Pancreas (tissue), 10 donors: ENCODE measurements at regions not wholly inside any gene's neighbourhood (a gene's known extent, or its start where the extent isn't known, plus 50 kb on each side); places are given as distances from the start of the nearest gene placed in this dataset.

Source experiments
- ATAC-seq, 4 donors: fragments of 200-7000 bp; cut with Tn5 transposase; one replicate each; pipeline versions ENCODE4 v1.8.0 to v1.9.1; 2020; ENCODE audit warnings: mild to moderate bottlenecking in 4 of 4, moderate library complexity in 4 of 4
- DNase-seq, 6 donors: peaks; one replicate each; pipeline ENCODE4 v3.0.0-alpha.2; 2020
- FAIRE-seq: peaks from 2 replicates; lab custom pipeline; 2012; peaks lifted over from hg19 to GRCh38; lab: Jason Lieb, UNC
- H3K27ac ChIP-seq, 4 donors: fragments of 200-600 bp; sonication (generic); 1 replicate in 3 of 4; 2 replicates in 1 of 4; pipeline versions ENCODE4 v1.5.0 to v1.8.0; 2020
- H3K27me3 ChIP-seq, 4 donors: fragments of 200-600 bp; one replicate each; pipeline ENCODE4 v1.8.0; 2021
- H3K36me3 ChIP-seq, 3 donors: fragments of 200-600 bp; sonication (generic) in 1 of 3; one replicate each; pipeline versions ENCODE4 v1.5.0 to v1.8.0; 2020 to 2021
- H3K4me1 ChIP-seq, 3 donors: fragments of 200-600 bp; one replicate each; pipeline ENCODE4 v1.8.0; 2021
- H3K4me3 ChIP-seq, 4 donors: fragments of 200-600 bp; sonication (generic) in 2 of 4; one replicate each; pipeline versions ENCODE4 v1.5.0 to v1.8.0; 2020 to 2021
- H3K9me3 ChIP-seq, 4 donors: fragments of 200-600 bp; one replicate each; pipeline ENCODE4 v1.8.0; 2021
- CTCF ChIP-seq, 4 donors: fragments of 200-600 bp; sonication (generic) in 3 of 4; IDR thresholded peaks; one replicate each; pipeline versions ENCODE4 v1.5.0 to v1.8.0; 2021; ENCODE audit warnings: antibody characterized with exemption in 4 of 4
- WGBS, 2 donors: extraction: QIAGEN DNeasy Blood & Tissue Kit; methylation state at CpG; one replicate each; pipeline ENCODE4 v1.1.7; 2013; 5-methylcytosine and 5-hydroxymethylcytosine counted together
- intact Hi-C, 3 donors: fragments of 100-400 bp; cut with DNase I; formaldehyde crosslinking; loops; one replicate each; pipeline versions ENCODE4 v1.11.1 to v1.14.2; 2022
- donor health status: healthy with polysubstance abuse.
- donor health status: DM: no; HTN: no; CAD: no; lungs with moderate emphysema.
- donor health status: DM: no; HTN: no; CAD: no.
- donor health status: control.
- donor health status: control.
- donor health status: Bipolar disorder and iron deficiency.
- donor health status: DM: yes; HTN: yes; CAD: no.
- donor health status: DM: no; HTN: no; CAD: no.
- donor health status: DM: no; HTN: no; CAD: no.
- donor health status: DM: yes; HTN: yes; CAD: no.

GRCh38 chr6:153537422-153537821, 406.3 kb upstream of the RGS17 start:
- intact Hi-C loops: no loop called here
- DNase-seq (no peak), ATAC-seq (no peak), FAIRE-seq (no peak)
- TF ChIP-seq CTCF (IDR thresholded peaks at IDR 0.05): no peak
- no peaks in the 10 kb centered on the region for H3K36me3 ChIP-seq
- H3K4me1 ChIP-seq: no peaks in the 10 kb centered on the region
- H3K9me3 ChIP-seq: no peaks in the 10 kb centered on the region
- no peaks in the 10 kb centered on the region for H3K27me3 ChIP-seq
- no peak overlapping the region for H3K27ac ChIP-seq
- WGBS, 2 donors: 62 to 66% methylated on average over 1 of the region's 1 CpG
- no peak overlapping the region for H3K4me3 ChIP-seq

GRCh38 chr6:153526479-153526878, 395.4 kb upstream of the RGS17 start:
- Histone ChIP-seq H3K36me3 (no peaks in the 10 kb centered on the region), H3K9me3 (no peaks in the 10 kb centered on the region), H3K27me3 (no peaks in the 10 kb centered on the region), H3K4me3 (no peak overlapping the region), H3K27ac (no peak overlapping the region), H3K4me1 (no peaks in the 10 kb centered on the region)
- ATAC-seq: no peak
- WGBS, 2 donors: 58 to 68% methylated on average over 3 of the region's 3 CpGs
- TF ChIP-seq CTCF (IDR thresholded peaks at IDR 0.05): no peak
- no peak for DNase-seq
- FAIRE-seq: no peak
- intact Hi-C loops: no loop called here

GRCh38 chr6:153525998-153526397, 394.9 kb upstream of the RGS17 start:
- no peak for DNase-seq
- intact Hi-C loops: no loop called here
- Histone ChIP-seq H3K36me3 (no peaks in the 10 kb centered on the region), H3K4me1 (no peaks in the 10 kb centered on the region), H3K4me3 (no peak overlapping the region), H3K9me3 (no peaks in the 10 kb centered on the region), H3K27me3 (no peaks in the 10 kb centered on the region), H3K27ac (no peak overlapping the region)
- FAIRE-seq: no peak
- TF ChIP-seq CTCF (IDR thresholded peaks at IDR 0.05): no peak
- no peak for ATAC-seq
- WGBS, 2 donors: 45 to 62% methylated on average over 1 of the region's 1 CpG

GRCh38 chr6:153523390-153523789, 392.3 kb upstream of the RGS17 start:
- no peak for TF ChIP-seq CTCF (IDR thresholded peaks at IDR 0.05)
- no peaks in the 10 kb centered on the region for H3K9me3 ChIP-seq
- H3K27ac ChIP-seq: no peak overlapping the region
- FAIRE-seq: no peak
- ATAC-seq: no peak
- H3K4me1 ChIP-seq: no peaks in the 10 kb centered on the region
- H3K36me3 ChIP-seq: no peaks in the 10 kb centered on the region
- DNase-seq: no peak
- H3K27me3 ChIP-seq: no peaks in the 10 kb centered on the region
- no peak overlapping the region for H3K4me3 ChIP-seq
- intact Hi-C loops: no loop called here

- TF ChIP-seq CTCF (IDR thresholded peaks at IDR 0.05): peak; percentile 29 to 67 (median 55)
- no peaks in the 10 kb centered on the region for H3K27me3 ChIP-seq
- DNase-seq (no peak), FAIRE-seq (no peak), ATAC-seq (peak in 3 of 4 donors; percentile 66 to 79 (median 77))
- intact Hi-C loops: no loop called here
- H3K27ac ChIP-seq: no peak overlapping the region
- no peaks in the 10 kb centered on the region for H3K9me3 ChIP-seq
- H3K4me3 ChIP-seq: no peak overlapping the region
- 35 to 41% methylated on average over 2 of the region's 2 CpGs for WGBS, 2 donors
- no peaks in the 10 kb centered on the region for H3K4me1 ChIP-seq
- no peaks in the 10 kb centered on the region for H3K36me3 ChIP-seq
Observed at GRCh38 chr6:153511896-153512496, 380.9 kb upstream of the RGS17 start.
